Upper lobe of left lung (tissue), 6 donors: ENCODE measurements at regions not wholly inside any gene's neighbourhood (a gene's known extent, or its start where the extent isn't known, plus 50 kb on each side); places are given as distances from the start of the nearest gene placed in this dataset.
A peak's percentile ranks its signal among the peaks of the same experiment; 100 is the strongest.

Source experiments
- ATAC-seq, 2 donors: fragments of 200-7000 bp; cut with Tn5 transposase; one replicate each; pipeline ENCODE4 v1.9.1; 2022; ENCODE audit warnings: mild to moderate bottlenecking in 2 of 2, moderate library complexity in 2 of 2; ENCODE audit not compliant: low FRiP score in 2 of 2
- DNase-seq, 2 donors: peaks; one replicate each; pipeline ENCODE4 v3.0.0-alpha.2; 2019 to 2020
- H3K27ac ChIP-seq, 4 donors: fragments of 200-600 bp; sonication (generic); one replicate each; pipeline ENCODE4 v1.5.1; 2016 to 2019
- H3K27me3 ChIP-seq, 4 donors: fragments of 200-600 bp; sonication (generic); one replicate each; pipeline ENCODE4 v1.5.1; 2017 to 2019
- H3K36me3 ChIP-seq, 4 donors: fragments of 200-600 bp; sonication (generic); one replicate each; pipeline ENCODE4 v1.5.1; 2016 to 2019
- H3K4me1 ChIP-seq, 4 donors: fragments of 200-600 bp; sonication (generic); one replicate each; pipeline ENCODE4 v1.5.1; 2018 to 2019
- H3K4me3 ChIP-seq, 4 donors: fragments of 200-600 bp; sonication (generic); one replicate each; pipeline ENCODE4 v1.5.1; 2017 to 2019; ENCODE audit warnings: mild to moderate bottlenecking in 2 of 4, moderate library complexity in 1 of 4
- H3K9me3 ChIP-seq, 4 donors: fragments of 200-600 bp; sonication (generic); one replicate each; pipeline ENCODE4 v1.5.1; 2018 to 2019
- EP300 ChIP-seq, 4 donors: sonication (generic); formaldehyde crosslinking; IDR thresholded peaks; one replicate each; pipeline ENCODE4 v1.5.1; 2017; ENCODE audit warnings: antibody characterized with exemption in 4 of 4, control low read depth in 2 of 4
- POLR2A ChIP-seq, 4 donors: fragments of 450-650 bp; IDR thresholded peaks; one replicate each; pipeline ENCODE4 v1.5.1; 2016 to 2017; ENCODE audit warnings: antibody characterized with exemption in 4 of 4, mild to moderate bottlenecking in 2 of 4
- POLR2AphosphoS5 ChIP-seq, 2 donors: sonication (generic); formaldehyde crosslinking; IDR thresholded peaks; one replicate each; pipeline ENCODE4 v1.5.1; 2017; ENCODE audit warnings: antibody characterized with exemption in 2 of 2
- WGBS, 2 donors: methylation state at CpG; one replicate each; pipeline ENCODE4 v1.1.5; 2017 to 2018; 5-methylcytosine and 5-hydroxymethylcytosine counted together
- TF ChIP-seq, protein P1 (sequence below), 6 experiments: fragments of 450-650 bp in 4 of 6; fragments of 200-600 bp in 2 of 6; sonication (generic) in 2 of 6; IDR thresholded peaks; one replicate each; pipeline ENCODE4 v1.5.1; 2016 to 2019; ENCODE audit warnings: antibody characterized with exemption in 6 of 6
- donor health status: DM: no; HTN: no; CAD: no; lungs with moderate emphysema.
- donor health status: DM: no; HTN: yes; CAD: no; lungs with severe emphysema.

DNA sequence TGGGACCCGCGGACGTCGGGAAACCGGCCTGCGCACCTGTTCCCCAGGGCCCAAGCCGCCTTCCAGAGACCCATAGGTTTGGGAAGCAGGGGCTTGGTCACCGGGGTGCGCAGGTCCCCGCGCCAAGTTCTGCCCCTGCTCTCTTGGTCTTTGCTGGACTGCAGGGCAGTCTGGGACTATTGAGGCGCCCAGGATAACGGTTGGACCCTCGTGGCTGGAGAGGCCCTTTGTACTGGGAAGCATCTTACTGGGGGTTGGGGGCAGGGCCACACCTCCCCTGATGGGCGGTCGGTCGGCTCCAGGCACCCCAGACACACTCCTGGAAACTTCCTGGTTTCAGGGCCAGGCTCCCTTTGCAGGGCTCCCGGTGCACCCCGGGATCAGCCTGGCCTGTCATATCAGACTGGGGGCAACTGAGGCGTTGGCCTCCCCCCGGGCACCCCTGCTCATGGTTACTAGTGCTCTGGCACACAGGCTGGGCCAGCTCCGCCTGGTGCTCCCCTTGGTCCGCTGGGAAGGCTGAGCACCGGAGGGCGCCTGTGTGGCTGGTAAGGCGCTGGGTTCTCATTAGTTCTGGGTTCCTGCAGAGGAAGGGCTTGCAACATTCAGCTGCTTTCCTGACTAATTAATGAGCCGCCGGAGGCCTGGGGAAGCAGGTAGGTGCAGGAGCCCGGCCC lies 1250.5 kb downstream of the BRD1 start:
- TF ChIP-seq POLR2AphosphoS5 (IDR thresholded peaks at IDR 0.05), result no peak
- TF ChIP-seq EP300 (IDR thresholded peaks at IDR 0.05), result no peak
- TF ChIP-seq, protein P1, sequence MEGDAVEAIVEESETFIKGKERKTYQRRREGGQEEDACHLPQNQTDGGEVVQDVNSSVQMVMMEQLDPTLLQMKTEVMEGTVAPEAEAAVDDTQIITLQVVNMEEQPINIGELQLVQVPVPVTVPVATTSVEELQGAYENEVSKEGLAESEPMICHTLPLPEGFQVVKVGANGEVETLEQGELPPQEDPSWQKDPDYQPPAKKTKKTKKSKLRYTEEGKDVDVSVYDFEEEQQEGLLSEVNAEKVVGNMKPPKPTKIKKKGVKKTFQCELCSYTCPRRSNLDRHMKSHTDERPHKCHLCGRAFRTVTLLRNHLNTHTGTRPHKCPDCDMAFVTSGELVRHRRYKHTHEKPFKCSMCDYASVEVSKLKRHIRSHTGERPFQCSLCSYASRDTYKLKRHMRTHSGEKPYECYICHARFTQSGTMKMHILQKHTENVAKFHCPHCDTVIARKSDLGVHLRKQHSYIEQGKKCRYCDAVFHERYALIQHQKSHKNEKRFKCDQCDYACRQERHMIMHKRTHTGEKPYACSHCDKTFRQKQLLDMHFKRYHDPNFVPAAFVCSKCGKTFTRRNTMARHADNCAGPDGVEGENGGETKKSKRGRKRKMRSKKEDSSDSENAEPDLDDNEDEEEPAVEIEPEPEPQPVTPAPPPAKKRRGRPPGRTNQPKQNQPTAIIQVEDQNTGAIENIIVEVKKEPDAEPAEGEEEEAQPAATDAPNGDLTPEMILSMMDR (IDR thresholded peaks at IDR 0.05), result peak in 1 of 6 experiments; percentile 5
- TF ChIP-seq POLR2A (IDR thresholded peaks at IDR 0.05), result no peak
- WGBS, 2 donors, result 56% methylated on average over 28 of the region's 29 CpGs; no CpG with 5 or more reads in 1 of the 2 donors
- no peak for ATAC-seq
- peaks cover 0 to 17% (median 6%) of the 10 kb centered on the region in 4 donors for H3K4me1 ChIP-seq
- H3K36me3 ChIP-seq, result no peaks in the 10 kb centered on the region
- H3K27me3 ChIP-seq, result peaks cover 0 to 15% (median 4%) of the 10 kb centered on the region in 4 donors
- H3K9me3 ChIP-seq, result no peaks in the 10 kb centered on the region
- H3K27ac ChIP-seq, result no peak overlapping the region
- peak in 1 of 2 donors; percentile 59 for DNase-seq
- peak overlapping the region in 3 of 4 donors; percentile 39 to 44 (median 42) for H3K4me3 ChIP-seq

DNA sequence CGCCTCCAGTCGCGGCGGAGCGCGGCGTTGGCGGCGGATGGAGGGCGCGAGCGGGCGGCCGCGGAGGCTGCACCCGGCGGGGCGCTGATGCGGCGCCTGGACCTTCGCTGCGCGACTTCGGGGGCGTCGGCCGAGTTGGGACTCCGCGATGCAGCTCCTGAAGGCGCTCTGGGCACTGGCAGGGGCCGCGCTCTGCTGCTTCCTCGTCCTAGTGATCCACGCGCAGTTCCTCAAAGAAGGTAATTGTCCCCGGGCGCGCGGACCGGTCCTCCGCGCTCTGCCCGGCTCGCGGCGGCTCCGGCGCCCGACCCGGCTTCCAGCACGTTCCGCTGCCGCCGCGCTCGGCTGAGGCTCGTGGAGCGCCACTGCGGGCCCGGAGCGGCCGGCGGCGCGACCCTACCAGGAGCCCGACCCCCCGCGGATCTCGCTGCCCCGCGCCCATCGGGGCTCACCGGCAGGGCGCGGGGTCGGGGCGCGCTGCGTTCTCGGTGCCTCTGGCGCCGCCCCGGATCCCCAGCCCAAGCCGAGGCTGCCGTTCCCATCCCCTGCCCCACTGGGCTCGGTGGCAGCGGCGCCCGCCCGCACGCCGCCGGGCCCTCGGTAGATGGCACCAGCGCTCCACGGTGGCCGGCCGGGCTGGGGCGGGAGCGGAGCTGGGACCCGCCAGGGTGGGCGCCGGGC lies 1251.2 kb downstream of the BRD1 start:
- peaks cover 0 to 15% (median 4%) of the 10 kb centered on the region in 4 donors for H3K27me3 ChIP-seq
- H3K9me3 ChIP-seq, result peaks cover 0 to 3% (median 0%) of the 10 kb centered on the region in 4 donors
- H3K4me1 ChIP-seq, result peaks cover 0 to 17% (median 6%) of the 10 kb centered on the region in 4 donors
- peak in 1 of 2 donors; percentile 6 for ATAC-seq
- peak overlapping the region in 3 of 4 donors; percentile 39 to 44 (median 42) for H3K4me3 ChIP-seq
- no peak overlapping the region for H3K27ac ChIP-seq
- DNase-seq, result peak in 1 of 2 donors; percentile 85
- no peaks in the 10 kb centered on the region for H3K36me3 ChIP-seq
- no peak for TF ChIP-seq POLR2AphosphoS5 (IDR thresholded peaks at IDR 0.05)
- TF ChIP-seq, protein P1 (IDR thresholded peaks at IDR 0.05), result peak in 5 of 6 experiments; percentile 10 to 64 (median 29)
- 0 to 4% methylated on average over 15 to 29 of the region's 103 CpGs for WGBS, 2 donors

DNA sequence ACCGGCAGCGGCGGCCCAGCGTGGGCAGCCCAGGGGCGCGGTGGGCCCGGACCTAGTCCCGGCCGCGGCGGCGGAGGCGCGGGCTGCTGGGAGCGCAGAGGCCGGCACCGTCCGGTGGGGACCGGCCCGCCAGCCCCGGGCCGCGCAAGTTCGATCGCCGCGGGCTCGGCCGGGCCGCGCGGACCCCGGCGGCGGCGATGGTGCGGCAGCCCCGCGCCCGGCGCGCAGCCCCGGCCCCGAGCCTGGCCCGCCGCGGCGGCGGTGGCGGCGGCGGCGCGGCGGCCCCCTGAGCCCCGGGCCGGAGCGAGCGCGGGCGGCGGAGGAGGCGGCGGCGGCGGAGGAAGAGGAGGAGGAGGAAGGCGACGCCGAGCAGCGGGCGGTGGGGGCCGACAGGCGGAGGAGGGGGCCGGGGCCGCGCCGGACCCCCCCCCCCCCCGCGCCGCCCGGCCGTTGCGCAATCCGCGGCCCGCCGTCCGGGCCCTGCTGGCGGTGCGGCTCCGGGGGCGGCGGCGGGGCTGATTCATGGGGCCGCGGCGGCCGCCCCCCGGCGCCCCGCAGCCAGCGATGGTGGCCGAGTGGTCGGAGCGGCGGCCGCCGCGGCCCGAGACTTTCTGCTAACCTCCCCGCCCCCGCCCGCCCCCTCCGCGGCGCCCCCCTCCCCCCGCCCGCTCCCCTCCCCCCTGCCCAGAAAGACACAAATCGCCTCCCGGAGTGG lies 1251.9 kb downstream of the BRD1 start:
- Histone ChIP-seq H3K4me1 (peaks cover 0 to 17% (median 6%) of the 10 kb centered on the region in 4 donors), H3K27me3 (peaks cover 0 to 15% (median 4%) of the 10 kb centered on the region in 4 donors), H3K4me3 (peak overlapping the region in 3 of 4 donors; percentile 39 to 44 (median 42)), H3K27ac (no peak overlapping the region), H3K36me3 (no peaks in the 10 kb centered on the region), H3K9me3 (peaks cover 2 to 8% (median 3%) of the 10 kb centered on the region in 4 donors)
- TF ChIP-seq POLR2A (IDR thresholded peaks at IDR 0.05), result no peak
- TF ChIP-seq POLR2AphosphoS5 (IDR thresholded peaks at IDR 0.05), result no peak
- no peak for TF ChIP-seq EP300 (IDR thresholded peaks at IDR 0.05)
- TF ChIP-seq, protein P1 (IDR thresholded peaks at IDR 0.05), result no peak
- ATAC-seq (no peak), DNase-seq (no peak)
- WGBS, 2 donors, result 8% methylated on average over 2 of the region's 120 CpGs; no CpG with 5 or more reads in 1 of the 2 donors

DNA sequence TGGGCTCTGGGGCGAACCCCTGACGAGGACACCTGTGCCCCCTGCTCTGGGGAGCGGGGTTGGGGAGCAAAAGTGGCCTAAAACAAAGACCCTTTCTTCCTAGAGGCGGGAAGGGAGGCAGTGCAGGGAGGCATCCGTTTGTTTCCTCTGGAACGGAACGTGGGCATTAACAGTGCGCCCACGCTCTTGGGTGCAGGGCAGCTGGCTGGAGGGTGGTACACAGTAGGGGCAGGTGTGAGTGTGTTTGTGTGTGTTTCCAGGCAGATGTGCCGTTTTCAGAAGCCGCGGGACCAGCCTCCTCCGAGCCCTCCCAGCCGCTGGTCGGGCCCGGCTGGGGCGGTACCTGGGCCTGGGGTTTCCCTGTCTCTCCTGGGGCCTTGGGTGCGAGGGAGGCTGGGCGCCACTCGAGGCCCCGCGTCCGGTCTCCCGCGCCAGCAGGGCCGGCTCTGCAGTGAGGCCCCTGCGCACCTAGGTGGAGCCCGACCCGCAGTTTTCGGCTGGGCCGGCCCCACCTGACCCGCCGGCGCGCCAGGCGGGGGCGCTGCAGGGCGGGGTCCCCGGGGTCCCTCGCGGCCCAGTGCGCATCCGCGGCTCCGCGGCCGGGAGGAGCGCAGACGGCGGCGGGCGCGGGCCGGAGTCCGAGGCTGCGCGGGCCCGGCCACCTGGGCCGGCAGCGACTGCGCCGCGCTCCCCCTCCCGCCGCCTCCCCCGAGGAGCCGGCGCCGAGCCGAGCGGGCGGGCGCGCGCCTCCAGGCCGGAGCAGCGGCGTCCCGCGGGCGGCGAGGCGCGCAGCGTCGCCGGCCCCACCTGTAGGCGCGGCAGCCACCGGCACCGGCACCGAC lies 1252.7 kb downstream of the BRD1 start:
- 42 to 70% methylated on average over 9 to 18 of the region's 92 CpGs for WGBS, 2 donors
- peak; percentile 44 to 88 for DNase-seq
- H3K36me3 ChIP-seq, result no peaks in the 10 kb centered on the region
- no peak overlapping the region for H3K27ac ChIP-seq
- H3K9me3 ChIP-seq, result peaks cover 7 to 9% (median 8%) of the 10 kb centered on the region in 4 donors
- peak overlapping the region in 2 of 4 donors; percentile 27 to 39 for H3K4me3 ChIP-seq
- peaks cover 0 to 17% (median 6%) of the 10 kb centered on the region in 4 donors for H3K4me1 ChIP-seq
- TF ChIP-seq POLR2AphosphoS5 (IDR thresholded peaks at IDR 0.05) (no peak), EP300 (IDR thresholded peaks at IDR 0.05) (no peak), POLR2A (IDR thresholded peaks at IDR 0.05) (no peak)
- TF ChIP-seq, protein P1 (IDR thresholded peaks at IDR 0.05), result peak; percentile 18 to 77 (median 58)
- H3K27me3 ChIP-seq, result peaks cover 0 to 15% (median 4%) of the 10 kb centered on the region in 4 donors
- ATAC-seq, result peak in 1 of 2 donors; percentile 49
